Parathyroid adenoma (tissue), 2 donors: ENCODE measurements at regions not wholly inside any gene's neighbourhood (a gene's known extent, or its start where the extent isn't known, plus 50 kb on each side); places are given as distances from the start of the nearest gene placed in this dataset.

Experiments
- H2AFZ ChIP-seq: fragments of 300-600 bp; sonication (generic); one replicate; pipeline ENCODE4 v1.7.0; 2017; ENCODE audit warnings: antibody characterized with exemption, mild to moderate bottlenecking
- H3K27ac ChIP-seq: fragments of 300-600 bp; sonication (generic); one replicate; pipeline ENCODE4 v1.7.0; 2017
- H3K27me3 ChIP-seq: fragments of 300-600 bp; sonication (generic); one replicate; pipeline ENCODE4 v1.7.0; 2017; ENCODE audit warnings: low read length; ENCODE audit not compliant: control insufficient read depth, insufficient read depth
- H3K36me3 ChIP-seq: fragments of 300-600 bp; sonication (generic); one replicate; pipeline ENCODE4 v1.7.0; 2017; ENCODE audit warnings: low read length; ENCODE audit not compliant: control insufficient read depth, insufficient read depth
- H3K4me1 ChIP-seq: fragments of 300-600 bp; sonication (generic); one replicate; pipeline ENCODE4 v1.7.0; 2017; ENCODE audit warnings: control low read depth
- H3K4me2 ChIP-seq: fragments of 300-600 bp; sonication (generic); one replicate; pipeline ENCODE4 v1.7.0; 2017; ENCODE audit warnings: low read length
- H3K4me3 ChIP-seq: fragments of 300-600 bp; sonication (generic); one replicate; pipeline ENCODE4 v1.7.0; 2017; ENCODE audit warnings: low read depth, low read length
- H3K79me2 ChIP-seq: fragments of 300-600 bp; sonication (generic); one replicate; pipeline ENCODE4 v1.7.0; 2017; ENCODE audit warnings: control low read depth
- H3K9ac ChIP-seq: fragments of 300-600 bp; sonication (generic); one replicate; pipeline ENCODE4 v1.7.0; 2017; ENCODE audit warnings: mild to moderate bottlenecking
- H3K9me3 ChIP-seq: fragments of 300-600 bp; sonication (generic); one replicate; pipeline ENCODE4 v1.7.0; 2017; ENCODE audit warnings: low read length; ENCODE audit not compliant: control insufficient read depth
- CTCF ChIP-seq: fragments of 300-600 bp; sonication (generic); IDR thresholded peaks from one replicate; pipeline ENCODE4 v1.7.0; 2017; ENCODE audit warnings: antibody characterized with exemption, mild to moderate bottlenecking
- donor health status: primary hyperparathyroidism.

GRCh38 chr18:28588884-28589549 lies 412.1 kb upstream of the CDH2 start:
- Histone ChIP-seq H3K27ac (no peak overlapping the region), H3K9ac (no peak overlapping the region), H3K4me3 (no peak overlapping the region), H3K9me3 (no peaks in the 10 kb centered on the region), H3K79me2 (no peaks in the 10 kb centered on the region), H3K4me2 (no peak overlapping the region), H3K36me3 (no peaks in the 10 kb centered on the region), H3K27me3 (no peaks in the 10 kb centered on the region), H2AFZ (no peak overlapping the region), H3K4me1 (no peaks in the 10 kb centered on the region)
- TF ChIP-seq CTCF = no peak

DNA sequence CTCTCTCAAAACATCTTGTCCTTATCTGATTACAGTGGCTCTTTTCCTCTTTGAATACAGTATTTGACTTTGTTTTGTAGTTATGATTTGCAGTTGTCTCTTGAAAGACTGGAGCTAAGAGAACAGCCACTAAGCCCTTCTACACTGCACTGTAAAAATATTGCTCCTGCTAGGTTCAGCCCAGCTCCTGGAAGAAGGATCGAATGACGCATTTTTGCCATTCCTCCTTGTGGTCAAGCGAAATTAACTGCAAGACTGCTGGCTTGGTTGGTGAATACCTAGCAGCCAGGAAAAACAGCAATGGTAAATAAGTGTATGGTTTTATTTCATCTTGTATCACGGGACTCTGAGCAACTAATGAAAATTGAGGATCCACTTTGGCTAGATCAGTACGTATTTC lies 407.8 kb upstream of the CDH2 start:
- no peak overlapping the region for H3K27ac ChIP-seq
- H3K4me3 ChIP-seq = no peak overlapping the region
- H3K4me1 ChIP-seq = no peaks in the 10 kb centered on the region
- H2AFZ ChIP-seq = no peak overlapping the region
- no peak for TF ChIP-seq CTCF
- H3K9ac ChIP-seq = no peak overlapping the region
- no peaks in the 10 kb centered on the region for H3K27me3 ChIP-seq
- no peaks in the 10 kb centered on the region for H3K9me3 ChIP-seq
- no peak overlapping the region for H3K4me2 ChIP-seq
- H3K36me3 ChIP-seq = no peaks in the 10 kb centered on the region
- H3K79me2 ChIP-seq = no peaks in the 10 kb centered on the region

DNA sequence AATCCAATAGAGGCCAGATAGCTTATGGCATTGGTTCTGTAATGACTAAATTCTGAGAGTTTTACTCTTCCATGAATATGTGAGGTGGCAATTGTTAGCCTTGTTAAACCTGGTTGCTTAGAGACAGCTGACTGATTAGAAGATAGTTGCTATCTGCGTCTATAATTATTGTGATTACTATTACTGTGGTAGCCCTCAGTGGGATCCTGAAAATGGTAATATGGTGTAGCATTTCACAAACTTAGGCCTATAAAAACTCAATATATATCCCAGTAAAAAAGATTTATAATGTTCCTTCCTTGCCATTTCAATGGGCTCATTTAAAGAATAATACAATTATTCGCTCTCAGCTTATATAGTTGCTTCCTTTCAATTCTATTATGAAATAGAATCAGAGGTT lies 405.8 kb upstream of the CDH2 start:
- Histone ChIP-seq H3K27ac (no peak overlapping the region), H3K79me2 (no peaks in the 10 kb centered on the region), H3K4me3 (no peak overlapping the region), H3K9ac (no peak overlapping the region), H2AFZ (no peak overlapping the region), H3K9me3 (no peaks in the 10 kb centered on the region), H3K4me2 (no peak overlapping the region), H3K27me3 (no peaks in the 10 kb centered on the region), H3K4me1 (no peaks in the 10 kb centered on the region), H3K36me3 (no peaks in the 10 kb centered on the region)
- TF ChIP-seq CTCF = no peak

GRCh38 chr18:28581521-28582071 lies 404.7 kb upstream of the CDH2 start:
- Histone ChIP-seq H3K9ac (no peak overlapping the region), H3K27me3 (no peaks in the 10 kb centered on the region), H3K9me3 (no peaks in the 10 kb centered on the region), H3K36me3 (no peaks in the 10 kb centered on the region), H3K4me3 (no peak overlapping the region), H3K27ac (no peak overlapping the region), H2AFZ (no peak overlapping the region), H3K4me2 (no peak overlapping the region), H3K4me1 (no peaks in the 10 kb centered on the region), H3K79me2 (no peaks in the 10 kb centered on the region)
- no peak for TF ChIP-seq CTCF

DNA sequence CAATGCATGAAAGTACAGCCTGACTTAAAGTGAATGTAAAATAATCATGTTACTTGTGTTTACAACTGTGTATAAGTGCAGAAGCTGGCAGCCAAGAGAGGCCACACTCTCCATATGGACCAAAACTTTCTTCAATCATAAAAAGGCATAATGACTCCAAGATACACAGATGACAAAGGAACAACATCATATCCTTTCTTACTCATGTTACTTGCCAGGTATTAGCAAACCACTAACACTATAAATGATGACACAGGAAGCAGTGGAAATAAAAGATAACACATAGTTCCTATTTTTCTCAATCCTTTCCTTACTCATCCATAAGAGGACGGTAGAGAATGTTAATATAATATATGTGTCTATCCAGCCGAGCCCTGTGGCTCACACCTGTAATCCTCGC lies 400.0 kb upstream of the CDH2 start:
- Histone ChIP-seq H3K4me3 (no peak overlapping the region), H3K9me3 (no peaks in the 10 kb centered on the region), H3K4me1 (no peaks in the 10 kb centered on the region), H3K36me3 (no peaks in the 10 kb centered on the region), H3K79me2 (no peaks in the 10 kb centered on the region), H3K27me3 (no peaks in the 10 kb centered on the region), H3K4me2 (no peak overlapping the region), H3K9ac (no peak overlapping the region), H2AFZ (no peak overlapping the region), H3K27ac (no peak overlapping the region)
- TF ChIP-seq CTCF = no peak
